Parathyroid adenoma (tissue), 2 donors: ENCODE measurements at regions not wholly inside any gene's neighbourhood (a gene's known extent, or its start where the extent isn't known, plus 50 kb on each side); places are given as distances from the start of the nearest gene placed in this dataset.

Experiments
- H2AFZ ChIP-seq: fragments of 300-600 bp; sonication (generic); one replicate; pipeline ENCODE4 v1.7.0; 2017; ENCODE audit warnings: antibody characterized with exemption, mild to moderate bottlenecking
- H3K27ac ChIP-seq: fragments of 300-600 bp; sonication (generic); one replicate; pipeline ENCODE4 v1.7.0; 2017
- H3K27me3 ChIP-seq: fragments of 300-600 bp; sonication (generic); one replicate; pipeline ENCODE4 v1.7.0; 2017; ENCODE audit warnings: low read length; ENCODE audit not compliant: control insufficient read depth, insufficient read depth
- H3K36me3 ChIP-seq: fragments of 300-600 bp; sonication (generic); one replicate; pipeline ENCODE4 v1.7.0; 2017; ENCODE audit warnings: low read length; ENCODE audit not compliant: control insufficient read depth, insufficient read depth
- H3K4me1 ChIP-seq: fragments of 300-600 bp; sonication (generic); one replicate; pipeline ENCODE4 v1.7.0; 2017; ENCODE audit warnings: control low read depth
- H3K4me2 ChIP-seq: fragments of 300-600 bp; sonication (generic); one replicate; pipeline ENCODE4 v1.7.0; 2017; ENCODE audit warnings: low read length
- H3K4me3 ChIP-seq: fragments of 300-600 bp; sonication (generic); one replicate; pipeline ENCODE4 v1.7.0; 2017; ENCODE audit warnings: low read depth, low read length
- H3K79me2 ChIP-seq: fragments of 300-600 bp; sonication (generic); one replicate; pipeline ENCODE4 v1.7.0; 2017; ENCODE audit warnings: control low read depth
- H3K9ac ChIP-seq: fragments of 300-600 bp; sonication (generic); one replicate; pipeline ENCODE4 v1.7.0; 2017; ENCODE audit warnings: mild to moderate bottlenecking
- H3K9me3 ChIP-seq: fragments of 300-600 bp; sonication (generic); one replicate; pipeline ENCODE4 v1.7.0; 2017; ENCODE audit warnings: low read length; ENCODE audit not compliant: control insufficient read depth
- TF ChIP-seq, protein P1 (sequence below): fragments of 300-600 bp; sonication (generic); IDR thresholded peaks from one replicate; pipeline ENCODE4 v1.7.0; 2017; ENCODE audit warnings: antibody characterized with exemption, mild to moderate bottlenecking
- donor health status: primary hyperparathyroidism.

DNA sequence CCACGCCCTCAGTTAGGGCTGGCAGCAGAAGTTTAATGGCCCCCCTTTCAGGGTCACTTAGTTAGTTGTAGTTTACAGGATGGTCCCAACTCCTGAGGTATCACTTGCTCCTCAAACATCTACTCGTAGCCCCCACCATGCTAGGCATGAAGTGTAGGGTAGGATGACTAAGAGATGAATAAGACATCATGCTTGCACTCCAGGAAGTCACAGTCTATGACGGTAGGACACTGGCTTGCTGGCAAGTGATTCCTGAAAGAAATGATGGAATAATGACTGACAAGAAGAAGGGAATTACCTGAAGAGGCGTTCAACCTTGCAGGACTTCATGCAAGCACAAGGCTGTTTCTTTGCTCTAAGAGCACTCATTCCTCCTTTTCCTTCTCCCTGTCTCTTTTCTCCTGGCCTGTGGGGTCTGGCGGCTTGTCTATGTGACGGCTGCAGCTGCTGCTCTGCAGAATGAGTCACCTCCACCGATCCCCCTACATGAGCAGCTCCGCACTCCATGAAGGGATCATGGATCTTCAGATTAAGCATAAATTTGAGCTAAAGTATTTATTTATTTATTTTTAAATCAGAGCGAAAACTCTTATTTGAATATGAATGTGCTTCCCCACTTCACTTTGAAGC, 82.9 kb upstream of the BOC start:
- H3K4me1 ChIP-seq, result no peaks in the 10 kb centered on the region
- no peaks in the 10 kb centered on the region for H3K9me3 ChIP-seq
- peaks cover 3% of the 10 kb centered on the region for H3K27me3 ChIP-seq
- no peak overlapping the region for H2AFZ ChIP-seq
- no peaks in the 10 kb centered on the region for H3K79me2 ChIP-seq
- no peak overlapping the region for H3K4me2 ChIP-seq
- H3K4me3 ChIP-seq, result no peak overlapping the region
- no peak overlapping the region for H3K9ac ChIP-seq
- no peaks in the 10 kb centered on the region for H3K36me3 ChIP-seq
- no peak overlapping the region for H3K27ac ChIP-seq
- TF ChIP-seq, protein P1, sequence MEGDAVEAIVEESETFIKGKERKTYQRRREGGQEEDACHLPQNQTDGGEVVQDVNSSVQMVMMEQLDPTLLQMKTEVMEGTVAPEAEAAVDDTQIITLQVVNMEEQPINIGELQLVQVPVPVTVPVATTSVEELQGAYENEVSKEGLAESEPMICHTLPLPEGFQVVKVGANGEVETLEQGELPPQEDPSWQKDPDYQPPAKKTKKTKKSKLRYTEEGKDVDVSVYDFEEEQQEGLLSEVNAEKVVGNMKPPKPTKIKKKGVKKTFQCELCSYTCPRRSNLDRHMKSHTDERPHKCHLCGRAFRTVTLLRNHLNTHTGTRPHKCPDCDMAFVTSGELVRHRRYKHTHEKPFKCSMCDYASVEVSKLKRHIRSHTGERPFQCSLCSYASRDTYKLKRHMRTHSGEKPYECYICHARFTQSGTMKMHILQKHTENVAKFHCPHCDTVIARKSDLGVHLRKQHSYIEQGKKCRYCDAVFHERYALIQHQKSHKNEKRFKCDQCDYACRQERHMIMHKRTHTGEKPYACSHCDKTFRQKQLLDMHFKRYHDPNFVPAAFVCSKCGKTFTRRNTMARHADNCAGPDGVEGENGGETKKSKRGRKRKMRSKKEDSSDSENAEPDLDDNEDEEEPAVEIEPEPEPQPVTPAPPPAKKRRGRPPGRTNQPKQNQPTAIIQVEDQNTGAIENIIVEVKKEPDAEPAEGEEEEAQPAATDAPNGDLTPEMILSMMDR, result no peak

- no peak overlapping the region for H3K4me3 ChIP-seq
- H2AFZ ChIP-seq, result no peak overlapping the region
- no peaks in the 10 kb centered on the region for H3K4me1 ChIP-seq
- H3K36me3 ChIP-seq, result no peaks in the 10 kb centered on the region
- no peak overlapping the region for H3K27ac ChIP-seq
- H3K79me2 ChIP-seq, result no peaks in the 10 kb centered on the region
- TF ChIP-seq, protein P1, result no peak
- H3K27me3 ChIP-seq, result peaks cover 2% of the 10 kb centered on the region
- H3K4me2 ChIP-seq, result no peak overlapping the region
- no peaks in the 10 kb centered on the region for H3K9me3 ChIP-seq
- H3K9ac ChIP-seq, result no peak overlapping the region
Observed at GRCh38 chr3:113129168-113129567, 82.2 kb upstream of the BOC start.

DNA sequence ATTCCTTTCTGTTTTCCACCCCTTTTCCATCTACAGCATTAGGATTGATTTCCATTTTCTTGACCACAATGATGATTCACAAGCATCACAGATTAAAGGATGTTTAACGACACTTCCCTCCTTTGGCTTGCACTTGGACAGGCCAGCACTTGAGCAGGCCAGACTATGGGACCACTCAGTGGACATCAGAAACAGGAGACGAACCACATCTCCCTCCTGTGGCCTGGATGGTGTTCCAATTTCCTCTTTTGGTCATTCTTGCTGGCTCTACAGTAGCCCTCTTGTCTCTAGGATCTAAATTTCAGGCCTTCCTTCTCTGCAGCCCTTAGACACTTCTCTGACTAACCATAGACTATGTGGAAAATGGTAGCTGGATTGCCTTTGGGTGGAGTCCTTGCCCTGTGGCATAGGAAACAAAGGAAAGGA, 78.8 kb upstream of the BOC start:
- Histone ChIP-seq H3K27me3 (no peaks in the 10 kb centered on the region), H3K79me2 (no peaks in the 10 kb centered on the region), H3K36me3 (no peaks in the 10 kb centered on the region), H3K4me1 (no peaks in the 10 kb centered on the region), H3K4me2 (no peak overlapping the region), H3K27ac (no peak overlapping the region), H3K9me3 (no peaks in the 10 kb centered on the region), H3K9ac (no peak overlapping the region), H2AFZ (no peak overlapping the region), H3K4me3 (no peak overlapping the region)
- TF ChIP-seq, protein P1, result no peak

GRCh38 chr3:113133140-113133539, 78.2 kb upstream of the BOC start:
- no peaks in the 10 kb centered on the region for H3K79me2 ChIP-seq
- H3K27me3 ChIP-seq, result no peaks in the 10 kb centered on the region
- no peaks in the 10 kb centered on the region for H3K4me1 ChIP-seq
- TF ChIP-seq, protein P1, result no peak
- H3K4me3 ChIP-seq, result no peak overlapping the region
- H3K36me3 ChIP-seq, result no peaks in the 10 kb centered on the region
- H3K9me3 ChIP-seq, result no peaks in the 10 kb centered on the region
- H3K27ac ChIP-seq, result no peak overlapping the region
- H3K4me2 ChIP-seq, result no peak overlapping the region
- H3K9ac ChIP-seq, result no peak overlapping the region
- no peak overlapping the region for H2AFZ ChIP-seq

DNA sequence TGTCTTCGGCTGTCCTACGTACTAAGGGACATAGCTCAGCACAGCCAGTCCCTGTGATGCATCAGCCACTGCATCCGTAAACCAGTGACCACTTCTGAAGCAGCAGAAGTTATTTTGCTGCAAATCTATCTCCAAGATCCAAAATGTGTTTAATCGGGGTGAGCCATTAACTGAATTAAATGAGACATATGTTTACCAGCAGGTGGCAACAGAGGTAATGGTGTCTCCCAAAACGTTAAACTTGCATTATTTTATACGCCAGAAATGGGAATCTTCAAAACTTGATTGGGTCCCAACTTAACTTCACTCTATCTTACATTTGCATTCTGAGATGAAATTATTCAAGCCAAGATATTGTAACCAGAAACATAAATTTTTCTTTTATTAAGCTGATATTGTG, 75.3 kb upstream of the BOC start:
- H3K27me3 ChIP-seq, result no peaks in the 10 kb centered on the region
- H3K9me3 ChIP-seq, result no peaks in the 10 kb centered on the region
- H3K4me3 ChIP-seq, result no peak overlapping the region
- no peak overlapping the region for H3K9ac ChIP-seq
- H3K36me3 ChIP-seq, result no peaks in the 10 kb centered on the region
- H3K4me1 ChIP-seq, result no peaks in the 10 kb centered on the region
- no peak overlapping the region for H3K27ac ChIP-seq
- H3K79me2 ChIP-seq, result no peaks in the 10 kb centered on the region
- no peak overlapping the region for H2AFZ ChIP-seq
- TF ChIP-seq, protein P1, result peak; percentile 68
- no peak overlapping the region for H3K4me2 ChIP-seq
